ENCODE measurements at regions not wholly inside any gene's neighbourhood (a gene's known extent, or its start where the extent isn't known, plus 50 kb on each side); places are given as distances from the start of the nearest gene placed in this dataset.

GRCh38 chr4:62191451-62192240 is 991.5 kb downstream of the ADGRL3 start:
- no peak for ATAC-seq
- no peak for FAIRE-seq
- SMC1A ChIA-PET (ENCODE audit: uncharacterized antibody, unreplicated experiment) = interaction anchor here (0.6 to 0.8 kb wide), 2 partner anchors 10 to 960 kb away, joined by 3 read pairs; no protein-coding TSS in a partner anchor

GRCh38 chr4:62170235-62170634 is 970.1 kb downstream of the ADGRL3 start:
- Histone ChIP-seq H3K9me3 (replicated peaks; ENCODE audit: control insufficient read depth, insufficient read depth, low read length) (no peaks in the 10 kb centered on the region), H2AFZ (ENCODE audit: control insufficient read depth, low read depth, low read length) (no peak overlapping the region), H3K4me3 (no peak overlapping the region), H3K27me3 (replicated peaks in 1 of 2; ENCODE audit: control insufficient read depth in 2 of 2, insufficient read depth in 2 of 2, low read length in 1 of 2) (no peaks in the 10 kb centered on the region), H3K4me1 (ENCODE audit: control insufficient read depth, insufficient read depth, low read length) (no peaks in the 10 kb centered on the region), H3K36me3 (ENCODE audit: control insufficient read depth in 2 of 2, insufficient read depth in 2 of 2, low read length in 1 of 2) (no peaks in the 10 kb centered on the region), H3K27ac (ENCODE audit: control insufficient read depth, insufficient read depth) (no peak overlapping the region), H4K20me1 (ENCODE audit: control insufficient read depth, insufficient read depth) (no peaks in the 10 kb centered on the region), H3K79me2 (ENCODE audit: control insufficient read depth, insufficient read depth, low read length) (no peaks in the 10 kb centered on the region), H3K9ac (ENCODE audit: control insufficient read depth, insufficient read depth, low read length) (no peak overlapping the region), H3K4me2 (ENCODE audit: control insufficient read depth, insufficient read depth) (no peak overlapping the region)
- RAD21 ChIA-PET (ENCODE audit: unreplicated experiment) = no interaction called here
- POLR2A ChIA-PET = no interaction called here
- no TSS peak for BruUV-seq (replicated peaks)
- ATAC-seq = no peak
- in situ Hi-C loops (cut with MboI) (no loop called here), intact Hi-C loops (cut with micrococcal nuclease; ENCODE audit: unreplicated experiment) (no loop called here)
- SMC1A ChIA-PET (ENCODE audit: uncharacterized antibody, unreplicated experiment) = interaction anchor here (0.7 kb wide), 1 partner anchor 13 kb away, joined by 4 read pairs; no protein-coding TSS in a partner anchor
- WGBS (ENCODE audit: insufficient coverage, insufficient replicate concordance, low lambda C conversion rate, missing lambda C conversion rate) = 100% methylated on average over 1 of the region's 1 CpG
- DNase-seq (ENCODE audit: low read depth, low spot score) = no peak
- FAIRE-seq = no peak
- CTCF ChIA-PET = no interaction called here
- TF ChIP-seq ZBTB33 (IDR thresholded peaks at IDR 0.05) (no peak), ATF3 (IDR thresholded peaks at IDR 0.05; ENCODE audit: borderline replicate concordance, extremely low read depth, low read depth, low read length) (no peak), MXI1 (IDR thresholded peaks at IDR 0.05; ENCODE audit: low read depth, low read length) (no peak), BRCA1 (IDR thresholded peaks at IDR 0.05; ENCODE audit: low read depth, low read length) (no peak), PRDM15 (CRISPR knock-in tag; IDR thresholded peaks at IDR 0.05) (no peak)

More at GRCh38 chr4:62191451-62192240, 991.5 kb downstream of the ADGRL3 start:
- no peak overlapping the region for H3K4me3 ChIP-seq
- no peak overlapping the region for H3K27ac ChIP-seq (ENCODE audit: control insufficient read depth, insufficient read depth)
- ChIA-PET CTCF (interaction anchor here (0.7 kb wide), 2 partner anchors 13 to 1003 kb away, joined by 3 to 4 read pairs; no protein-coding TSS in a partner anchor), POLR2A (no interaction called here), RAD21 (ENCODE audit: unreplicated experiment) (no interaction called here)
- H3K4me1 ChIP-seq (ENCODE audit: control insufficient read depth, insufficient read depth, low read length) = no peaks in the 10 kb centered on the region
- DNase-seq (ENCODE audit: low read depth, low spot score) = no peak
- H3K9me3 ChIP-seq (replicated peaks; ENCODE audit: control insufficient read depth, insufficient read depth, low read length) = no peaks in the 10 kb centered on the region
- H3K36me3 ChIP-seq (ENCODE audit: control insufficient read depth in 2 of 2, insufficient read depth in 2 of 2, low read length in 1 of 2) = no peaks in the 10 kb centered on the region
- no TSS peak for BruUV-seq (replicated peaks)
- no peak overlapping the region for H3K9ac ChIP-seq (ENCODE audit: control insufficient read depth, insufficient read depth, low read length)
- no peaks in the 10 kb centered on the region for H3K79me2 ChIP-seq (ENCODE audit: control insufficient read depth, insufficient read depth, low read length)
- no peak overlapping the region for H3K4me2 ChIP-seq (ENCODE audit: control insufficient read depth, insufficient read depth)
- intact Hi-C loops (cut with micrococcal nuclease; ENCODE audit: unreplicated experiment) (no loop called here), in situ Hi-C loops (cut with MboI) (no loop called here)
- TF ChIP-seq IRF3 (IDR thresholded peaks at IDR 0.05) (no peak), SIN3A (IDR thresholded peaks at IDR 0.05; ENCODE audit: low read depth, low read length) (no peak)
- H2AFZ ChIP-seq (ENCODE audit: control insufficient read depth, low read depth, low read length) = no peak overlapping the region
- no peaks in the 10 kb centered on the region for H3K27me3 ChIP-seq (replicated peaks in 1 of 2; ENCODE audit: control insufficient read depth in 2 of 2, insufficient read depth in 2 of 2, low read length in 1 of 2)
- no peaks in the 10 kb centered on the region for H4K20me1 ChIP-seq (ENCODE audit: control insufficient read depth, insufficient read depth)
- 32% methylated on average over 7 of the region's 7 CpGs for WGBS (ENCODE audit: insufficient coverage, insufficient replicate concordance, low lambda C conversion rate, missing lambda C conversion rate)

All from GM12878 (cell line).